Sigmoid colon (tissue), 6 donors: ENCODE measurements at regions not wholly inside any gene's neighbourhood (a gene's known extent, or its start where the extent isn't known, plus 50 kb on each side); places are given as distances from the start of the nearest gene placed in this dataset.

Experiments used
- DNase-seq: peaks from one replicate; pipeline ENCODE4 v3.0.0-alpha.2; 2019
- H3K27ac ChIP-seq, 4 donors: fragments of 200-600 bp; sonication (generic); one replicate each; pipeline ENCODE4 v1.5.1; 2016 to 2019; ENCODE audit warnings: mild to moderate bottlenecking in 1 of 4
- H3K27me3 ChIP-seq, 3 donors: fragments of 200-600 bp; sonication (generic); one replicate each; pipeline ENCODE4 v1.5.1; 2019; ENCODE audit warnings: mild to moderate bottlenecking in 1 of 3
- H3K36me3 ChIP-seq, 4 donors: fragments of 200-600 bp; sonication (generic); one replicate each; pipeline ENCODE4 v1.5.1; 2016 to 2019
- H3K4me1 ChIP-seq, 4 donors: fragments of 200-600 bp; sonication (generic); one replicate each; pipeline ENCODE4 v1.5.1; 2017 to 2019
- H3K4me3 ChIP-seq, 4 donors: fragments of 200-600 bp; sonication (generic); one replicate each; pipeline ENCODE4 v1.5.1; 2017 to 2019; ENCODE audit warnings: mild to moderate bottlenecking in 2 of 4, moderate library complexity in 1 of 4
- H3K9me3 ChIP-seq, 4 donors: fragments of 200-600 bp in 3 of 4; sonication (generic) in 3 of 4; one replicate each; pipeline versions ENCODE4 v1.5.1 to v1.6.1; 2013 to 2019
- EP300 ChIP-seq, 4 donors: sonication (generic); formaldehyde crosslinking; IDR thresholded peaks; one replicate each; pipeline ENCODE4 v1.6.1; 2017; ENCODE audit warnings: antibody characterized with exemption in 4 of 4
- POLR2A ChIP-seq, 2 donors: fragments of 450-650 bp; IDR thresholded peaks; one replicate each; pipeline ENCODE4 v1.6.1; 2016; ENCODE audit warnings: antibody characterized with exemption in 2 of 2, mild to moderate bottlenecking in 2 of 2, moderate library complexity in 2 of 2
- POLR2AphosphoS5 ChIP-seq, 4 donors: sonication (generic); formaldehyde crosslinking; IDR thresholded peaks; one replicate each; pipeline ENCODE4 v1.6.1; 2017; ENCODE audit warnings: antibody characterized with exemption in 4 of 4
- WGBS, 2 donors: extraction: QIAGEN DNeasy Blood & Tissue Kit; methylation state at CpG; one replicate each; pipeline ENCODE4 v1.1.7; 2013; 5-methylcytosine and 5-hydroxymethylcytosine counted together
- intact Hi-C: fragments of 100-400 bp; cut with DNase I; formaldehyde crosslinking; loops from one replicate; pipeline ENCODE4 v1.15.1; 2023
- TF ChIP-seq, protein P1 (sequence below), 4 experiments: fragments of 450-650 bp in 3 of 4; fragments of 200-600 bp in 1 of 4; IDR thresholded peaks; one replicate each; pipeline ENCODE4 v1.5.1; 2016 to 2019; ENCODE audit warnings: antibody characterized with exemption in 4 of 4, mild to moderate bottlenecking in 3 of 4, moderate library complexity in 2 of 4
- donor health status: healthy with polysubstance abuse.
- donor health status: healthy.

DNA sequence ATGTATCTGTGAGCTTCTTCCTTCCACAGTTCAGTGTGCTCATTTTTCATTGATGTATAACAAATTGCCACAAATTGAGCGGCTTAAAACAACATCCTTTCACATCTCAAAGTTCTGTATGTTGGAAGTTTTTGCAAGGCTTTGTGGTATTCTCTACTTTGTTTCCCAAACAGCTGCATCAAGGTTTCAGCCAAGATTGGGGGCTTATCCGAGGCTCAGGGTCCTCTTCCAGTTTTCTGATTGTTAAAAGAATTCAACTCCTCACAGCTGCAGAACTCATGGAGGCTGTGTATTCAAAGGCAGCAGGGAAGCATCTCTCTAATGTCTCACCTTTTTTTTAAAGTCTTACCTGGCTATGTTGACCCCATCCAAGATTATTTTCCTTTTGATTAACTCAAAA is 1369.8 kb downstream of the PCDH9 start:
- H3K27me3 ChIP-seq = no peaks in the 10 kb centered on the region
- WGBS, 2 donors = 61 to 69% methylated on average over 2 of the region's 2 CpGs
- intact Hi-C loops = no loop called here
- no peak for TF ChIP-seq EP300 (IDR thresholded peaks at IDR 0.05)
- TF ChIP-seq, protein P1, sequence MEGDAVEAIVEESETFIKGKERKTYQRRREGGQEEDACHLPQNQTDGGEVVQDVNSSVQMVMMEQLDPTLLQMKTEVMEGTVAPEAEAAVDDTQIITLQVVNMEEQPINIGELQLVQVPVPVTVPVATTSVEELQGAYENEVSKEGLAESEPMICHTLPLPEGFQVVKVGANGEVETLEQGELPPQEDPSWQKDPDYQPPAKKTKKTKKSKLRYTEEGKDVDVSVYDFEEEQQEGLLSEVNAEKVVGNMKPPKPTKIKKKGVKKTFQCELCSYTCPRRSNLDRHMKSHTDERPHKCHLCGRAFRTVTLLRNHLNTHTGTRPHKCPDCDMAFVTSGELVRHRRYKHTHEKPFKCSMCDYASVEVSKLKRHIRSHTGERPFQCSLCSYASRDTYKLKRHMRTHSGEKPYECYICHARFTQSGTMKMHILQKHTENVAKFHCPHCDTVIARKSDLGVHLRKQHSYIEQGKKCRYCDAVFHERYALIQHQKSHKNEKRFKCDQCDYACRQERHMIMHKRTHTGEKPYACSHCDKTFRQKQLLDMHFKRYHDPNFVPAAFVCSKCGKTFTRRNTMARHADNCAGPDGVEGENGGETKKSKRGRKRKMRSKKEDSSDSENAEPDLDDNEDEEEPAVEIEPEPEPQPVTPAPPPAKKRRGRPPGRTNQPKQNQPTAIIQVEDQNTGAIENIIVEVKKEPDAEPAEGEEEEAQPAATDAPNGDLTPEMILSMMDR (IDR thresholded peaks at IDR 0.05) = no peak
- TF ChIP-seq POLR2A (IDR thresholded peaks at IDR 0.05) = no peak
- TF ChIP-seq POLR2AphosphoS5 (IDR thresholded peaks at IDR 0.05) = no peak
- H3K9me3 ChIP-seq = no peaks in the 10 kb centered on the region
- no peak overlapping the region for H3K27ac ChIP-seq
- H3K4me3 ChIP-seq = no peak overlapping the region
- DNase-seq = no peak
- H3K36me3 ChIP-seq = no peaks in the 10 kb centered on the region
- no peaks in the 10 kb centered on the region for H3K4me1 ChIP-seq

DNA sequence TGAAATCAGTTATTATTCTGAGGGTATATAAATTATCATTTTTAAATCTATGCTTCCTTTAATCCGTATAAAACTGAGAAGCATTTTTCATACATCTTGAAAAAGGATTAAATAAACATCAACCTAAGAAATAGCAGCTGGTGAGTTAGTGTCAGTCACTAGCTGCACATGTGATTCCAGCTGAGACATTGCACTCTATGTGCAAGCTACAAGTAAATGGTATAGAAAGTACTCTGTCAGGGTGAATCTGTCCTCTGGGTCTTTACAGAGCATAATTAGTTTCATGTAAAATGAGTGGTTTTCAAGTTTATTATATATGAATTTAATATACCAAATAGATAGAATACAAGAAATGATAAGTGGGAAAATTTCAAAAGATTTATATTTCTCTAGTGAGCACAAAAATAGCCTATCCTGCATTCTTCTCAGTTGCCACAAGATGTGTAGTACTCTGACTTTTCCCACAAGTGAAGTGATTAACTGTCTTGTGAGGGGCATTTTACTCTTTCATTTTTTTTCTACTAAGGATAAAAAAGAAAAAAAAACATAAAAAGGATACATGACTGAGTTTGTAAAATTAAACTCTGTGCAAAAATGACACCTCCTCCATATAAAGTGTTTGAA is 1372.1 kb downstream of the PCDH9 start:
- no peak overlapping the region for H3K4me3 ChIP-seq
- H3K36me3 ChIP-seq = no peaks in the 10 kb centered on the region
- H3K27ac ChIP-seq = no peak overlapping the region
- intact Hi-C loops = no loop called here
- no peak for DNase-seq
- no peaks in the 10 kb centered on the region for H3K4me1 ChIP-seq
- 61 to 69% methylated on average over 1 of the region's 1 CpG for WGBS, 2 donors
- no peak for TF ChIP-seq POLR2A (IDR thresholded peaks at IDR 0.05)
- no peak for TF ChIP-seq POLR2AphosphoS5 (IDR thresholded peaks at IDR 0.05)
- TF ChIP-seq EP300 (IDR thresholded peaks at IDR 0.05) = no peak
- TF ChIP-seq, protein P1 (IDR thresholded peaks at IDR 0.05) = no peak
- H3K9me3 ChIP-seq = no peaks in the 10 kb centered on the region
- no peaks in the 10 kb centered on the region for H3K27me3 ChIP-seq

DNA sequence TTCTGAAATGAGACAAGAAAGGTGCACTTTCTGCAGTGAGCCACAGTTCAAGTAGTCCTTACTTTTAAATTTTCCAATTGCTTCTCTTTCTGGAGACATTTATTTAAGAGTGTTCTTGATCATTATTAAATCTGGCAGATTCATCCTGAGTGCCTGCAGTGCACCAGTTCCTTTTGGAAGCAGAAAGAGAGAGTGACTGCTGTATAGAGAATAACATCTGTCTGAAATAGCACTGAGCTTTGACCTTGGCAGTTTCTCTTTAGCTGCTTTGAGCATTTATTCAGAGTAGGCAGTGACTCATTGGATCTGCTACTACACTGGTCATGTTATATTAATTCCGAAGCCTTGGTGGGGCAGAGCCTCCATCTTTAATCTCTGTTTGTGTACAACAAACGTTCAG is 1373.7 kb downstream of the PCDH9 start:
- DNase-seq = no peak
- WGBS, 2 donors = 50 to 69% methylated on average over 2 of the region's 2 CpGs
- intact Hi-C loops = no loop called here
- Histone ChIP-seq H3K4me3 (no peak overlapping the region), H3K27me3 (no peaks in the 10 kb centered on the region), H3K9me3 (no peaks in the 10 kb centered on the region), H3K36me3 (no peaks in the 10 kb centered on the region), H3K27ac (no peak overlapping the region), H3K4me1 (no peaks in the 10 kb centered on the region)
- TF ChIP-seq, protein P1 (IDR thresholded peaks at IDR 0.05) = no peak

DNA sequence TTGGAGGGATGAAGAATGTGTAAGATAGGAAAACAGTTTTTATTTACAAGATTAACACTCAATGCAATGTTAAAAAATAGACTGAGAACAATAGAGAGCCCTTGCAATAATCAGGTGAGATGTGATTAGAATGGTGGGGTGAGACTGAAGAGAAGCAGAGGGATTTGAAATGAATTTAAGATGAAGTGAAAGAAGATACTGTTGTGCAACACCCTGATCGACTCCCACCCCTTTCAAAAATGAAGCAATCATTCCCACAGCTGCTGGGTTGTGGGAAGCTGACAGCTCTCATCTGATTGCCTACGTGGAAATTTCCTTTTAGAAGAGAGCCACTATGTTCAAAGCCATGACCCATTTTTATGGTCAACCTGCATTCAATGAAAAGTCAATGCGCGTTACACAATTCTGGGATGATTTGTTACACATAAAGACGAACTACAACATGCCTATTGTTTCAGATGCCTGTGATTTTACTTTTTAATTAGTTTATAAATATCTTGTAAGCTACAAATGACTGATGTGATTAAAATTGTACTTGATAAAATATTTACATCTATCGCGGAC is 1374.8 kb downstream of the PCDH9 start:
- Histone ChIP-seq H3K27ac (no peak overlapping the region), H3K4me1 (no peaks in the 10 kb centered on the region), H3K27me3 (no peaks in the 10 kb centered on the region), H3K9me3 (no peaks in the 10 kb centered on the region), H3K4me3 (no peak overlapping the region), H3K36me3 (no peaks in the 10 kb centered on the region)
- TF ChIP-seq, protein P1 (IDR thresholded peaks at IDR 0.05) = no peak
- TF ChIP-seq POLR2AphosphoS5 (IDR thresholded peaks at IDR 0.05) (no peak), EP300 (IDR thresholded peaks at IDR 0.05) (no peak), POLR2A (IDR thresholded peaks at IDR 0.05) (no peak)
- intact Hi-C loops = no loop called here
- 71 to 77% methylated on average over 7 of the region's 7 CpGs for WGBS, 2 donors
- DNase-seq = no peak

DNA sequence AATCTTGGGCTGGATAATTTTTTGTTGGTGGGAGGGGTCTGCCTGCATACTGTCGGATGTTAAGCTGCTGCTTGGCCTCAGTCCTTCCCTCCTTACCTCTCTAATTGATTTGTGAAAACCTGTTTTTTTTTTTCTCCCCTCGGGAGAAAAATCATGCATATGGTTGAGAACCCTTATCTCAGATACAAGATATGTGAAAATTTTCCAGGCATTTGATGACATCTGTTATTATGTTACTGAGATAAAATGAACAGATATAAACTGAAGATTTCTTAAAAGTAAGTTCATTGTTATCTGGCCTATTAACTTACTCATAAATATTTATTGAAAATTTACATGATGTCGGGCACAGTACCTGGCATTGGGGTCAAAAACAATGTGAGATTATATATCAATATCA is 1375.7 kb downstream of the PCDH9 start:
- TF ChIP-seq POLR2A (IDR thresholded peaks at IDR 0.05) (no peak), POLR2AphosphoS5 (IDR thresholded peaks at IDR 0.05) (no peak), EP300 (IDR thresholded peaks at IDR 0.05) (no peak)
- TF ChIP-seq, protein P1 (IDR thresholded peaks at IDR 0.05) = no peak
- Histone ChIP-seq H3K27me3 (no peaks in the 10 kb centered on the region), H3K36me3 (no peaks in the 10 kb centered on the region), H3K4me1 (no peaks in the 10 kb centered on the region), H3K27ac (no peak overlapping the region), H3K9me3 (no peaks in the 10 kb centered on the region), H3K4me3 (no peak overlapping the region)
- intact Hi-C loops = no loop called here
- DNase-seq = no peak
- WGBS, 2 donors = 58 to 64% methylated on average over 3 of the region's 3 CpGs
